ENCODE measurements at regions not wholly inside any gene's neighbourhood (a gene's known extent, or its start where the extent isn't known, plus 50 kb on each side); places are given as distances from the start of the nearest gene placed in this dataset.

- no peak for DNase-seq
Observed at GRCh38 chr6:73901311-73901710, 205.3 kb downstream of the CD109 start.

DNA sequence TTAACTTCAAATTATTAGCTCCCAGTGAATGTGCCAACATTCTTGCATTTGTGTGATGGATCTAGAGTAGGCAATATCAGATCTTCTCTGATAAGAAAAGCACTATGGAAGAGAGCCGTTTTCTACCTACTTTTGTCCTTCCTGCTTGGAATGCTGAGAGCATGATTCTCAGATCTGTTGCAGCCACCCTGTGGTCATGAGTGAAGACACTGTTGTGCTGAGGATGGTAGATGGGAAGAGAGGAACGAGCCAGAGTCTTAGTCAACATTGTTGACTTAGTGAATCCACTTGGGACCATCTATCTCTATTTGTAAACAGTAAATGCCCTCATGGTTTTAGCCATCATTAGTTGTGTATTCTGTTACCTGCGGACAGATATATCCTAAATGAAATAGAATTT, 202.6 kb downstream of the CD109 start:
- no peak for DNase-seq

GRCh38 chr6:73893696-73894095, 197.7 kb downstream of the CD109 start:
- DNase-seq: no peak

- no peak for DNase-seq
Observed at GRCh38 chr6:73888050-73888449, 192.0 kb downstream of the CD109 start.

GRCh38 chr6:73885393-73885792, 189.4 kb downstream of the CD109 start:
- DNase-seq: no peak

- DNase-seq: no peak
Observed at GRCh38 chr6:73884540-73884939, 188.5 kb downstream of the CD109 start.

DNA sequence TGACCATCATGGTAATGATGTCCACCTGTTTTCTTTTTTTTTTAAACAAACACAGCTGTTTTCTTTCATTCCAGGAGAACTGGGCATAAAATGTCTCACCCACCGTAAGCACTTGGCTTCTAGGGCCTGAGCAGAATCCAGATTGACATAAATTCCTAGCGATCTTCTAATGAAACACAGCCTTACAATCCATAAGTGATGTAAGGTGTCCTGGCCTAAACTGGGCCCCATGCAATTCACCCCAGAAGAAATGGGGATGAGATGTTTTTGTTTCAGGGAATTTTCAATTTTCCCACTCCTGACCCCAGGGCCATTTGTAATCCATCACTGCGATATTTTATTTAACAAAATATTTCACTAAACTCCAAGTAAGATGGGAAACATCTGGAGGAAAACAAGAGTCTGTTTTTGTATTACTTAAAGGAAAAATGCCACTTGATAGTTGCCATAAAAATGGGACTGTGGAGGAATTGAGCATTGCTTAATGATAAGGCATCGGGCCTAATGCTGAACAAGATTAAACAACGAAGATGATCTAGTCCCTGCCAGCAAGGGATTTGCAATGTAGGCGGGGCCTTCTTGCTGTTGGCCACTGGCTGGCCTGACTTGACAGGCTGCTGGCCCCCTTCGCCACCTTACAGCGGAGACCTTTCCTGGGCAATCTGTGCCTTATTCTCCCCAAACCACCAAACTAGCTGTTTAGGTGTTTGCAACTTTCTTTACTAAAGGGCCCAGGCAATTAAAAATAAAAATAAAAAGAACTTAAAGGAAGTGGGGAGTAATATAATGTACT, 183.7 kb downstream of the CD109 start:
- DNase-seq: no peak

GRCh38 chr6:73878403-73878802, 182.4 kb downstream of the CD109 start:
- no peak for DNase-seq
